22Rv1 (cell line): ENCODE measurements at regions not wholly inside any gene's neighbourhood (a gene's known extent, or its start where the extent isn't known, plus 50 kb on each side); places are given as distances from the start of the nearest gene placed in this dataset.

ENCODE experiments used
- ZFX ChIP-seq: fragments of 450-650 bp; IDR thresholded peaks from 2 replicates; pipeline ENCODE4 v1.6.1; 2017; ENCODE audit warnings: antibody characterized with exemption, borderline replicate concordance
- TF ChIP-seq, protein P1 (sequence below): fragments of 450-650 bp; IDR thresholded peaks from 2 replicates; pipeline ENCODE4 v1.5.1; 2017; ENCODE audit warnings: mild to moderate bottlenecking

- TF ChIP-seq, protein P1, sequence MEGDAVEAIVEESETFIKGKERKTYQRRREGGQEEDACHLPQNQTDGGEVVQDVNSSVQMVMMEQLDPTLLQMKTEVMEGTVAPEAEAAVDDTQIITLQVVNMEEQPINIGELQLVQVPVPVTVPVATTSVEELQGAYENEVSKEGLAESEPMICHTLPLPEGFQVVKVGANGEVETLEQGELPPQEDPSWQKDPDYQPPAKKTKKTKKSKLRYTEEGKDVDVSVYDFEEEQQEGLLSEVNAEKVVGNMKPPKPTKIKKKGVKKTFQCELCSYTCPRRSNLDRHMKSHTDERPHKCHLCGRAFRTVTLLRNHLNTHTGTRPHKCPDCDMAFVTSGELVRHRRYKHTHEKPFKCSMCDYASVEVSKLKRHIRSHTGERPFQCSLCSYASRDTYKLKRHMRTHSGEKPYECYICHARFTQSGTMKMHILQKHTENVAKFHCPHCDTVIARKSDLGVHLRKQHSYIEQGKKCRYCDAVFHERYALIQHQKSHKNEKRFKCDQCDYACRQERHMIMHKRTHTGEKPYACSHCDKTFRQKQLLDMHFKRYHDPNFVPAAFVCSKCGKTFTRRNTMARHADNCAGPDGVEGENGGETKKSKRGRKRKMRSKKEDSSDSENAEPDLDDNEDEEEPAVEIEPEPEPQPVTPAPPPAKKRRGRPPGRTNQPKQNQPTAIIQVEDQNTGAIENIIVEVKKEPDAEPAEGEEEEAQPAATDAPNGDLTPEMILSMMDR: no peak
- TF ChIP-seq ZFX: no peak
Observed at GRCh38 chrX:54639018-54639345, 109.0 kb downstream of the GNL3L start.
